ENCODE measurements at regions not wholly inside any gene's neighbourhood (a gene's known extent, or its start where the extent isn't known, plus 50 kb on each side); places are given as distances from the start of the nearest gene placed in this dataset.

DNA sequence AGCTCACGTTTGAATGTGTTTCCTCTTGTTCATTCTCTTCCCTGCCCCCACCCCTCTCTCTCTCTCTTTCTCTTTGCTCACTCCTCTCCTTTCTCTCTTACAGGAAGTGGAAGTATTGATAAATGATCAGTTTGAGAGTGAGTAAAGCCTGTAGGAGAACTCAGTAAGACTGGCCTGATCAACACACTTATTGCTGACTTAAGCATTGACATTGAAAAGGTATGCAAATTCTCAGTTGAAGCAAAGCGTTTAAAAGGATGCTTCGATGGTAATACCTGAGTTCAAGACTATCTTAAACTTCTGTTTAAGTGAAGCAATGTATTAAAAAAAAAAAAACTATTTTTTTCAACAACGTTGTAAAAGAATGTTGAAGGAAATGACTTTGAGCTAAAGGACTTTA is 115.7 kb upstream of the DDX18 start (continued):
- TF ChIP-seq, protein P1, sequence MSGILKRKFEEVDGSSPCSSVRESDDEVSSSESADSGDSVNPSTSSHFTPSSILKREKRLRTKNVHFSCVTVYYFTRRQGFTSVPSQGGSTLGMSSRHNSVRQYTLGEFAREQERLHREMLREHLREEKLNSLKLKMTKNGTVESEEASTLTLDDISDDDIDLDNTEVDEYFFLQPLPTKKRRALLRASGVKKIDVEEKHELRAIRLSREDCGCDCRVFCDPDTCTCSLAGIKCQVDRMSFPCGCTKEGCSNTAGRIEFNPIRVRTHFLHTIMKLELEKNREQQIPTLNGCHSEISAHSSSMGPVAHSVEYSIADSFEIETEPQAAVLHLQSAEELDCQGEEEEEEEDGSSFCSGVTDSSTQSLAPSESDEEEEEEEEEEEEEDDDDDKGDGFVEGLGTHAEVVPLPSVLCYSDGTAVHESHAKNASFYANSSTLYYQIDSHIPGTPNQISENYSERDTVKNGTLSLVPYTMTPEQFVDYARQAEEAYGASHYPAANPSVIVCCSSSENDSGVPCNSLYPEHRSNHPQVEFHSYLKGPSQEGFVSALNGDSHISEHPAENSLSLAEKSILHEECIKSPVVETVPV (CRISPR knock-in tag; IDR thresholded peaks at IDR 0.05): no peak

DNA sequence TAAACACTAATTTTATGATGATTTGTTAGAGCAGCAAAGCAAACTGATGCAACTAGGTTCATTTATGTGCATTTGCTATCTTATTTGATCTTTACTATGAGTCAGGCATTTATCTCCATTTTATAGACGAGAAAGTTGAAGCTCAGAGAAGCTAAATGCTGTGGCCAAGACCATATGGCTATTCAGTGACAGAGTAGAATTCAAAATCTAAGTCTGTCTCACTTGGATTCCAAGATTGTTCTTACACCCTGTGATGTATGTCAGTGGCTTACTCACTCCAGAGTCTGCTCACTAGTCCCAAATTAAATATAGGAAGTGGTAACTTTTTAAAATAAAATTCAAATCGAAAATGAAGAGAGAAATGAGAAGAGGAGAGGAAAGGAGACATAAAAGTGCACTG is 114.0 kb upstream of the DDX18 start:
- TF ChIP-seq ZC3H10 (CRISPR knock-in tag; IDR thresholded peaks at IDR 0.05) (no peak), PPARA (CRISPR knock-in tag; IDR thresholded peaks at IDR 0.05; ENCODE audit: borderline replicate concordance) (no peak), OSR1 (CRISPR knock-in tag; IDR thresholded peaks at IDR 0.05) (no peak), SNAI2 (CRISPR knock-in tag; IDR thresholded peaks at IDR 0.05) (no peak), ZNF70 (CRISPR knock-in tag; IDR thresholded peaks at IDR 0.05) (no peak)
- TF ChIP-seq, protein P2, sequence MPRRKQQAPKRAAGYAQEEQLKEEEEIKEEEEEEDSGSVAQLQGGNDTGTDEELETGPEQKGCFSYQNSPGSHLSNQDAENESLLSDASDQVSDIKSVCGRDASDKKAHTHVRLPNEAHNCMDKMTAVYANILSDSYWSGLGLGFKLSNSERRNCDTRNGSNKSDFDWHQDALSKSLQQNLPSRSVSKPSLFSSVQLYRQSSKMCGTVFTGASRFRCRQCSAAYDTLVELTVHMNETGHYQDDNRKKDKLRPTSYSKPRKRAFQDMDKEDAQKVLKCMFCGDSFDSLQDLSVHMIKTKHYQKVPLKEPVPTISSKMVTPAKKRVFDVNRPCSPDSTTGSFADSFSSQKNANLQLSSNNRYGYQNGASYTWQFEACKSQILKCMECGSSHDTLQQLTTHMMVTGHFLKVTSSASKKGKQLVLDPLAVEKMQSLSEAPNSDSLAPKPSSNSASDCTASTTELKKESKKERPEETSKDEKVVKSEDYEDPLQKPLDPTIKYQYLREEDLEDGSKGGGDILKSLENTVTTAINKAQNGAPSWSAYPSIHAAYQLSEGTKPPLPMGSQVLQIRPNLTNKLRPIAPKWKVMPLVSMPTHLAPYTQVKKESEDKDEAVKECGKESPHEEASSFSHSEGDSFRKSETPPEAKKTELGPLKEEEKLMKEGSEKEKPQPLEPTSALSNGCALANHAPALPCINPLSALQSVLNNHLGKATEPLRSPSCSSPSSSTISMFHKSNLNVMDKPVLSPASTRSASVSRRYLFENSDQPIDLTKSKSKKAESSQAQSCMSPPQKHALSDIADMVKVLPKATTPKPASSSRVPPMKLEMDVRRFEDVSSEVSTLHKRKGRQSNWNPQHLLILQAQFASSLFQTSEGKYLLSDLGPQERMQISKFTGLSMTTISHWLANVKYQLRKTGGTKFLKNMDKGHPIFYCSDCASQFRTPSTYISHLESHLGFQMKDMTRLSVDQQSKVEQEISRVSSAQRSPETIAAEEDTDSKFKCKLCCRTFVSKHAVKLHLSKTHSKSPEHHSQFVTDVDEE (CRISPR knock-in tag; IDR thresholded peaks at IDR 0.05): no peak
- no peak for ATAC-seq

DNA sequence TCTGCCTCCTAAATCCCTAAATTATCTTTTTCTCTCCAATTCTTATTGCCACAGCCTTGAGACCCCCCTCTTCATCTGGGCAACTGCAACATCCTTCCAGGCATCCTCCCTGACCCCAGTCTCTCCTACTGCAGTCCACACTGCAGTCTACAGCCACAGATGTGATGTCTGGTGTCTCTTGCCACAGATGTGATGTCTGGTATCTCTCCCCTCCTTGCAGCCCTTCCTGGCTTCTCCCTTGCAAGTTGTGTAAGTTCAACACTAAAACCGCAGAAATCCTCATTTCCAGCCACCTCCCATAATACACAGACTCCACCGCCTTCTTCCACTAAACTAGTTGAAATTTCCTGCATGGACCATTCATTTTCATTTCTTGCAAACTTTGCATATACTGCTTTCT is 113.1 kb upstream of the DDX18 start:
- ATAC-seq: no peak
- TF ChIP-seq TOX (CRISPR knock-in tag; IDR thresholded peaks at IDR 0.05; ENCODE audit: borderline replicate concordance) (no peak), ZNF8 (CRISPR knock-in tag; IDR thresholded peaks at IDR 0.05) (no peak), ZFP30 (CRISPR knock-in tag; IDR thresholded peaks at IDR 0.05) (no peak), ZNF565 (CRISPR knock-in tag; conservative IDR thresholded peaks at IDR 0.05; ENCODE audit: low read depth) (no peak), PPARA (CRISPR knock-in tag; IDR thresholded peaks at IDR 0.05; ENCODE audit: borderline replicate concordance) (no peak), OSR1 (CRISPR knock-in tag; IDR thresholded peaks at IDR 0.05) (no peak), ISL1 (CRISPR knock-in tag; IDR thresholded peaks at IDR 0.05) (no peak), ESRRG (CRISPR knock-in tag; IDR thresholded peaks at IDR 0.05) (no peak), TCF4 (CRISPR knock-in tag; IDR thresholded peaks at IDR 0.05; ENCODE audit: borderline replicate concordance) (no peak), CSDC2 (CRISPR knock-in tag; IDR thresholded peaks at IDR 0.05) (no peak)
- TF ChIP-seq, protein P1 (CRISPR knock-in tag; IDR thresholded peaks at IDR 0.05): no peak
- TF ChIP-seq, protein P3, sequence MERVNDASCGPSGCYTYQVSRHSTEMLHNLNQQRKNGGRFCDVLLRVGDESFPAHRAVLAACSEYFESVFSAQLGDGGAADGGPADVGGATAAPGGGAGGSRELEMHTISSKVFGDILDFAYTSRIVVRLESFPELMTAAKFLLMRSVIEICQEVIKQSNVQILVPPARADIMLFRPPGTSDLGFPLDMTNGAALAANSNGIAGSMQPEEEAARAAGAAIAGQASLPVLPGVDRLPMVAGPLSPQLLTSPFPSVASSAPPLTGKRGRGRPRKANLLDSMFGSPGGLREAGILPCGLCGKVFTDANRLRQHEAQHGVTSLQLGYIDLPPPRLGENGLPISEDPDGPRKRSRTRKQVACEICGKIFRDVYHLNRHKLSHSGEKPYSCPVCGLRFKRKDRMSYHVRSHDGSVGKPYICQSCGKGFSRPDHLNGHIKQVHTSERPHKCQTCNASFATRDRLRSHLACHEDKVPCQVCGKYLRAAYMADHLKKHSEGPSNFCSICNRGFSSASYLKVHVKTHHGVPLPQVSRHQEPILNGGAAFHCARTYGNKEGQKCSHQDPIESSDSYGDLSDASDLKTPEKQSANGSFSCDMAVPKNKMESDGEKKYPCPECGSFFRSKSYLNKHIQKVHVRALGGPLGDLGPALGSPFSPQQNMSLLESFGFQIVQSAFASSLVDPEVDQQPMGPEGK (CRISPR knock-in tag; IDR thresholded peaks at IDR 0.05; ENCODE audit: borderline replicate concordance): no peak
- TF ChIP-seq, protein P4, sequence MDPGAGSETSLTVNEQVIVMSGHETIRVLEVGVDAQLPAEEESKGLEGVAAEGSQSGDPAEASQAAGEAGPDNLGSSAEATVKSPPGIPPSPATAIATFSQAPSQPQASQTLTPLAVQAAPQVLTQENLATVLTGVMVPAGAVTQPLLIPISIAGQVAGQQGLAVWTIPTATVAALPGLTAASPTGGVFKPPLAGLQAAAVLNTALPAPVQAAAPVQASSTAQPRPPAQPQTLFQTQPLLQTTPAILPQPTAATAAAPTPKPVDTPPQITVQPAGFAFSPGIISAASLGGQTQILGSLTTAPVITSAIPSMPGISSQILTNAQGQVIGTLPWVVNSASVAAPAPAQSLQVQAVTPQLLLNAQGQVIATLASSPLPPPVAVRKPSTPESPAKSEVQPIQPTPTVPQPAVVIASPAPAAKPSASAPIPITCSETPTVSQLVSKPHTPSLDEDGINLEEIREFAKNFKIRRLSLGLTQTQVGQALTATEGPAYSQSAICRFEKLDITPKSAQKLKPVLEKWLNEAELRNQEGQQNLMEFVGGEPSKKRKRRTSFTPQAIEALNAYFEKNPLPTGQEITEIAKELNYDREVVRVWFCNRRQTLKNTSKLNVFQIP (CRISPR knock-in tag; IDR thresholded peaks at IDR 0.05; ENCODE audit: borderline replicate concordance, low read depth): no peak

DNA sequence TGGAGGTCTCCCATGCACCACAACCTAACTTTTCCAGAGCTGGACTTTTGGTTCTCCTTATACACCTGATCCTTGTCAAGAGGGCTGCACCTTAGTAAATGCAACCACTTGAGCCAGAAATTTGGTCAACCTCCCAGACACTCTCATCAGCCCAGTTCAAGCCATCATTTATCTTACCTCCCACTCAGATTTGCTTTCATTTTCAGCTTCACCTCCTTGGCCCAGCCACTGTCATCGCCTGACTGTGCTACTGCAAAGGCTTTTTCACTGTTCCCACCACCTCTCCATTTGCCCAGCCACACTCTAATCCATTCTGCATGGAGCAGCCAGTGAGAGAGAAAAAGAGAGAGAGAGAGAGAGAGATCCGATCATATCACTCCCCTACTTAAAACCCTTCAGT is 112.4 kb upstream of the DDX18 start:
- ATAC-seq: no peak
- TF ChIP-seq ESRRG (CRISPR knock-in tag; IDR thresholded peaks at IDR 0.05): no peak
- TF ChIP-seq, protein P3 (CRISPR knock-in tag; IDR thresholded peaks at IDR 0.05; ENCODE audit: borderline replicate concordance): no peak
- TF ChIP-seq, protein P1 (CRISPR knock-in tag; IDR thresholded peaks at IDR 0.05): no peak
- no peak for TF ChIP-seq ZNF70 (CRISPR knock-in tag; IDR thresholded peaks at IDR 0.05)
- TF ChIP-seq CSDC2 (CRISPR knock-in tag; IDR thresholded peaks at IDR 0.05): no peak
- TF ChIP-seq OSR1 (CRISPR knock-in tag; IDR thresholded peaks at IDR 0.05): no peak
- no peak for TF ChIP-seq ZNF8 (CRISPR knock-in tag; IDR thresholded peaks at IDR 0.05)
- TF ChIP-seq, protein P5, sequence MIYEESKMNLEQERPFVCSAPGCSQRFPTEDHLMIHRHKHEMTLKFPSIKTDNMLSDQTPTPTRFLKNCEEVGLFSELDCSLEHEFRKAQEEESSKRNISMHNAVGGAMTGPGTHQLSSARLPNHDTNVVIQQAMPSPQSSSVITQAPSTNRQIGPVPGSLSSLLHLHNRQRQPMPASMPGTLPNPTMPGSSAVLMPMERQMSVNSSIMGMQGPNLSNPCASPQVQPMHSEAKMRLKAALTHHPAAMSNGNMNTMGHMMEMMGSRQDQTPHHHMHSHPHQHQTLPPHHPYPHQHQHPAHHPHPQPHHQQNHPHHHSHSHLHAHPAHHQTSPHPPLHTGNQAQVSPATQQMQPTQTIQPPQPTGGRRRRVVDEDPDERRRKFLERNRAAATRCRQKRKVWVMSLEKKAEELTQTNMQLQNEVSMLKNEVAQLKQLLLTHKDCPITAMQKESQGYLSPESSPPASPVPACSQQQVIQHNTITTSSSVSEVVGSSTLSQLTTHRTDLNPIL (CRISPR knock-in tag; IDR thresholded peaks at IDR 0.05; ENCODE audit: low read depth): no peak
